ENCODE measurements at regions not wholly inside any gene's neighbourhood (a gene's known extent, or its start where the extent isn't known, plus 50 kb on each side); places are given as distances from the start of the nearest gene placed in this dataset.

DNA sequence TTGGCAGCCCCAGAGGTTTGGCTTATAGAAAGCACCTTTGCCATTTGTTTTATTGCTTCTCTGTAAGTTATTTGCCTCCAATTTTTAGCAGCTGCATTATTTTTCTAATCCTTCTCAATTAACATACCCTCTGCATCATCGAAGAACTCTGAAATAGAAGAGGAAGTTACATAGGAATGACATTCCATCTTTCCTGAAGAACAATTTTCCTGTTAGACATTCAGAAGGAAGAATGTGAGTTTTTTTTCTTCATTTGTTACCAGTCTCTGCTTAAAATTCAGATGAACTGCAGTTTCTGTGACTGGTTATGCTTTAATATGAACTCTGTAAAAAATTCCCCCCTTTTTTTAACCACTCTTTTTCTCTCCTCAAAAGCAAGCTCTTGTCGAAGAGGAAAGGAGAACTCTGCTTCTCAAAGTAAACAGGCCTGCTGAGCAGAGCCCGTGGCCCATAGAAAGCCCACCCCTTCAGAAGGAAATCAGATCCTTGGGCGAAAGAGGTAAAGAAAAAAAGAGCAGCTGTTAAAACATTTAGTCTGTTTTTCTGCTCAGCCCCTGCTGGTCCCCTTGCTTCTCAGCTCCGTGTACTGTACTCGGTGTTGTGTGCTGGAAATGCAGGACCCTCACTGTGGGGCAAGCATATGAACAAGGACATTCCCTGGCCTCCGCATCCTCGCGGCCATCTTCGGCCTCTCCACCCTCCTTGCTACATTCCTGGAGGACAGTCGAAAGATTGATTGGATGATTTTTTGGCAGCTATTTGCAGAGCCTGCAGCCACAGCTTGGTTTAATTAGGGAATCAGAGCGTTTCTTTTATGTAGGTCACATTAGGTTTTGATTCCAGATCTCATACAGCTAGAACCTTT lies 164.4 kb upstream of the LRIG3 start (continued):
- no peak for TF ChIP-seq ZNF337 (CRISPR knock-in tag; IDR thresholded peaks at IDR 0.05; ENCODE audit: borderline replicate concordance, low read depth)
- TF ChIP-seq, protein P1, sequence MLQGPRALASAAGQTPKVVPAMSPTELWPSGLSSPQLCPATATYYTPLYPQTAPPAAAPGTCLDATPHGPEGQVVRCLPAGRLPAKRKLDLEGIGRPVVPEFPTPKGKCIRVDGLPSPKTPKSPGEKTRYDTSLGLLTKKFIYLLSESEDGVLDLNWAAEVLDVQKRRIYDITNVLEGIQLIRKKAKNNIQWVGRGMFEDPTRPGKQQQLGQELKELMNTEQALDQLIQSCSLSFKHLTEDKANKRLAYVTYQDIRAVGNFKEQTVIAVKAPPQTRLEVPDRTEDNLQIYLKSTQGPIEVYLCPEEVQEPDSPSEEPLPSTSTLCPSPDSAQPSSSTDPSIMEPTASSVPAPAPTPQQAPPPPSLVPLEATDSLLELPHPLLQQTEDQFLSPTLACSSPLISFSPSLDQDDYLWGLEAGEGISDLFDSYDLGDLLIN (CRISPR knock-in tag; IDR thresholded peaks at IDR 0.05; ENCODE audit: borderline replicate concordance): no peak
- no peak for TF ChIP-seq HDAC1 (CRISPR knock-in tag; IDR thresholded peaks at IDR 0.05)
- no peak for TF ChIP-seq KDM6A (CRISPR knock-in tag; IDR thresholded peaks at IDR 0.05; ENCODE audit: low read depth)
- no peak for TF ChIP-seq NKX3-1 (CRISPR knock-in tag; IDR thresholded peaks at IDR 0.05)

DNA sequence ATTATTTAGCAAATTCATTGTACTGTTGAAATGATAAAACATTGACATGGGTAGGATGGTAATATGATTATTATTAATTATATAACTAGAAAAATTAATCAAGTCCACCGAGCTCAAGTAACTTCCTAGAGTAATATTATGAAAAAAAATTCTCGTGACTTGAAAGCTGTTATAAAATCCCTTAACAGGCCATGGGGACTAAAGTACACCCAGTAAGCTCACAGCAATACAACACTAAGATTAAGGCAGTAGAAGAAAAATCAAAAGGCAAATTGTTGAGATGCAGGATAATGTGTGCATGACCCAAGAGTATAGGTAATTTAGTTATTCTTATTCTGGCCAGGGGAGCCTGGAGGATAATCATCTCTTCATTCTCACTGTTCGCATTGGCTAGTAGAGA lies 162.6 kb upstream of the LRIG3 start:
- Histone ChIP-seq H2AFZ (ENCODE audit: low read length) (no peak overlapping the region), H3K4me2 (ENCODE audit: low read depth, low read length) (no peak overlapping the region), H3K36me3 (replicated peaks in 1 of 2; ENCODE audit: control insufficient read depth in 1 of 2, insufficient read depth in 2 of 2, low read length in 2 of 2) (no peaks in the 10 kb centered on the region), H3K9me3 (ENCODE audit: low read length) (no peaks in the 10 kb centered on the region), H3K4me1 (ENCODE audit: insufficient read depth, low read length) (no peaks in the 10 kb centered on the region), H3K27me3 (ENCODE audit: control insufficient read depth in 1 of 2, insufficient read depth in 2 of 2, low read length in 2 of 2) (no peaks in the 10 kb centered on the region; a peak in 1 of 5 replicates), H3K79me2 (ENCODE audit: insufficient read depth, low read length) (no peaks in the 10 kb centered on the region), H3K4me3 (replicated peaks in 1 of 3; ENCODE audit: insufficient read depth in 1 of 3, low read depth in 2 of 3, low read length in 3 of 3) (no peak overlapping the region), H3K27ac (ENCODE audit: extremely low read length, insufficient read depth, low read length) (no peak overlapping the region), H4K20me1 (ENCODE audit: insufficient read depth, low read length) (no peaks in the 10 kb centered on the region), H3K9ac (ENCODE audit: insufficient read depth, low read depth, low read length) (no peak overlapping the region)
- POLR2A ChIA-PET: no interaction called here
- TF ChIP-seq, protein P2, sequence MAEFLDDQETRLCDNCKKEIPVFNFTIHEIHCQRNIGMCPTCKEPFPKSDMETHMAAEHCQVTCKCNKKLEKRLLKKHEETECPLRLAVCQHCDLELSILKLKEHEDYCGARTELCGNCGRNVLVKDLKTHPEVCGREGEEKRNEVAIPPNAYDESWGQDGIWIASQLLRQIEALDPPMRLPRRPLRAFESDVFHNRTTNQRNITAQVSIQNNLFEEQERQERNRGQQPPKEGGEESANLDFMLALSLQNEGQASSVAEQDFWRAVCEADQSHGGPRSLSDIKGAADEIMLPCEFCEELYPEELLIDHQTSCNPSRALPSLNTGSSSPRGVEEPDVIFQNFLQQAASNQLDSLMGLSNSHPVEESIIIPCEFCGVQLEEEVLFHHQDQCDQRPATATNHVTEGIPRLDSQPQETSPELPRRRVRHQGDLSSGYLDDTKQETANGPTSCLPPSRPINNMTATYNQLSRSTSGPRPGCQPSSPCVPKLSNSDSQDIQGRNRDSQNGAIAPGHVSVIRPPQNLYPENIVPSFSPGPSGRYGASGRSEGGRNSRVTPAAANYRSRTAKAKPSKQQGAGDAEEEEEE (CRISPR knock-in tag; IDR thresholded peaks at IDR 0.05; ENCODE audit: borderline replicate concordance): no peak
- TF ChIP-seq ZNF230 (CRISPR knock-in tag; IDR thresholded peaks at IDR 0.05) (no peak), MAF1 (CRISPR knock-in tag; IDR thresholded peaks at IDR 0.05; ENCODE audit: borderline replicate concordance) (no peak), ZKSCAN8 (CRISPR knock-in tag; IDR thresholded peaks at IDR 0.05; ENCODE audit: borderline replicate concordance) (no peak)
- CTCF ChIA-PET (ENCODE audit: low intra/inter-chr PET ratio, low total read pairs): no interaction called here
- 3% methylated on average over 3 of the region's 3 CpGs for WGBS (ENCODE audit: low lambda C conversion rate)
- in situ Hi-C loops (cut with HindIII; ENCODE audit: extremely low pct_ligation_motif_present, low pct_unique_long_range_greater_than_20kb) (no loop called here), intact Hi-C loops (cut with micrococcal nuclease; ENCODE audit: unreplicated experiment) (no loop called here)
- BruUV-seq (replicated peaks): no TSS peak
- DNase-seq (ENCODE audit: low spot score) (no peak), ATAC-seq (no peak), FAIRE-seq (no peak)

Data from HepG2 (cell line).